Activated CD8-positive, alpha-beta T cell treated with anti-CD3 and anti-CD28 coated beads for 36 hours (primary cell): ENCODE measurements at regions not wholly inside any gene's neighbourhood (a gene's known extent, or its start where the extent isn't known, plus 50 kb on each side); places are given as distances from the start of the nearest gene placed in this dataset.

Experiments
- ATAC-seq: fragments of 200-7000 bp; cut with Tn5 transposase; one replicate; pipeline ENCODE4 v1.10.0; 2021; ENCODE audit warnings: mild to moderate bottlenecking, moderate library complexity
- CTCF ChIA-PET: fragments of 350-600 bp; sonication (Branson Sonifier 250); formaldehyde crosslinking; loops from one replicate; lab custom pipeline; 2021; ENCODE audit warnings: antibody characterized with exemption; lab: Charles Lee
- POLR2A ChIA-PET: fragments of 350-600 bp; sonication (Branson Sonifier 250); formaldehyde crosslinking; loops from one replicate; lab custom pipeline; 2021; ENCODE audit warnings: antibody characterized with exemption; lab: Charles Lee
- DNase-seq: peaks from one replicate; pipeline ENCODE4 v3.0.0-alpha.2; 2020
- H3K27ac Mint-ChIP-seq: one replicate; pipeline ENCODE4 v1.8.0; 2021; ENCODE audit warnings: mild to moderate bottlenecking, mixed read lengths
- H3K27me3 Mint-ChIP-seq: one replicate; pipeline ENCODE4 v1.8.0; 2021; ENCODE audit warnings: mixed read lengths
- H3K36me3 Mint-ChIP-seq: one replicate; pipeline ENCODE4 v1.8.0; 2021; ENCODE audit warnings: low read depth, mixed read lengths
- H3K4me1 Mint-ChIP-seq: one replicate; pipeline ENCODE4 v1.8.0; 2021; ENCODE audit warnings: low read depth, mixed read lengths
- H3K4me3 Mint-ChIP-seq: one replicate; pipeline ENCODE4 v1.8.0; 2021; ENCODE audit warnings: mild to moderate bottlenecking, moderate library complexity, mixed read lengths
- H3K9me3 Mint-ChIP-seq: one replicate; pipeline ENCODE4 v1.8.0; 2021; ENCODE audit warnings: mixed read lengths
- CTCF ChIP-seq: fragments of 200-600 bp; IDR thresholded peaks from one replicate; pipeline ENCODE4 v1.8.0; 2022; ENCODE audit warnings: antibody characterized with exemption, mild to moderate bottlenecking
- intact Hi-C: fragments of 100-400 bp; cut with micrococcal nuclease; formaldehyde crosslinking; loops from one replicate; pipeline ENCODE4 v1.10.0; 2022

- CTCF ChIA-PET, result interaction anchor here (0.7 to 1.2 kb wide), 2 partner anchors 32 to 69 kb away, joined by 3 read pairs; no protein-coding TSS in a partner anchor
- intact Hi-C loops, result no loop called here
These were observed 412.2 kb downstream of the MATN1 start for GRCh38 chr1:30310966-30311742.

GRCh38 chr1:30307182-30307581 is 416.2 kb downstream of the MATN1 start:
- Mint-ChIP-seq H3K4me1 (no peaks in the 10 kb centered on the region), H3K27ac (no peak overlapping the region), H3K27me3 (peaks cover 10% of the 10 kb centered on the region), H3K36me3 (no peaks in the 10 kb centered on the region), H3K9me3 (no peaks in the 10 kb centered on the region), H3K4me3 (no peak overlapping the region)
- DNase-seq (no peak), ATAC-seq (no peak)
- intact Hi-C loops, result no loop called here
- ChIA-PET POLR2A (no interaction called here), CTCF (interaction anchor here (1.2 kb wide), 1 partner anchor 74 kb away, joined by 3 read pairs; no protein-coding TSS in a partner anchor)
- no peak for TF ChIP-seq CTCF

More at GRCh38 chr1:30310966-30311742, 412.2 kb downstream of the MATN1 start:
- POLR2A ChIA-PET, result no interaction called here
- Mint-ChIP-seq H3K36me3 (no peaks in the 10 kb centered on the region), H3K9me3 (no peaks in the 10 kb centered on the region), H3K27ac (no peak overlapping the region), H3K4me1 (no peaks in the 10 kb centered on the region), H3K4me3 (no peak overlapping the region), H3K27me3 (peaks cover 5% of the 10 kb centered on the region)
- DNase-seq (no peak), ATAC-seq (no peak)
- no peak for TF ChIP-seq CTCF

GRCh38 chr1:30305519-30305918 is 417.9 kb downstream of the MATN1 start:
- Mint-ChIP-seq H3K4me3 (no peak overlapping the region), H3K4me1 (no peaks in the 10 kb centered on the region), H3K9me3 (no peaks in the 10 kb centered on the region), H3K27me3 (peaks cover 16% of the 10 kb centered on the region), H3K27ac (no peak overlapping the region), H3K36me3 (no peaks in the 10 kb centered on the region)
- no peak for TF ChIP-seq CTCF
- ChIA-PET POLR2A (no interaction called here), CTCF (no interaction called here)
- ATAC-seq (no peak), DNase-seq (no peak)
- intact Hi-C loops, result no loop called here

- no peak for TF ChIP-seq CTCF
- Mint-ChIP-seq H3K9me3 (no peaks in the 10 kb centered on the region), H3K27ac (no peak overlapping the region), H3K4me1 (no peaks in the 10 kb centered on the region), H3K4me3 (no peak overlapping the region), H3K27me3 (peaks cover 17% of the 10 kb centered on the region), H3K36me3 (no peaks in the 10 kb centered on the region)
- ChIA-PET POLR2A (no interaction called here), CTCF (no interaction called here)
- no peak for DNase-seq
- ATAC-seq, result no peak
- intact Hi-C loops, result no loop called here
These were observed 418.3 kb downstream of the MATN1 start for GRCh38 chr1:30305061-30305460.

- ChIA-PET POLR2A (no interaction called here), CTCF (no interaction called here)
- DNase-seq (no peak), ATAC-seq (no peak)
- Mint-ChIP-seq H3K27ac (no peak overlapping the region), H3K4me3 (no peak overlapping the region), H3K4me1 (no peaks in the 10 kb centered on the region), H3K27me3 (peaks cover 19% of the 10 kb centered on the region), H3K9me3 (no peaks in the 10 kb centered on the region), H3K36me3 (no peaks in the 10 kb centered on the region)
- TF ChIP-seq CTCF, result no peak
- intact Hi-C loops, result no loop called here
These were observed 419.3 kb downstream of the MATN1 start for GRCh38 chr1:30304080-30304479.
